ENCODE measurements at regions not wholly inside any gene's neighbourhood (a gene's known extent, or its start where the extent isn't known, plus 50 kb on each side); places are given as distances from the start of the nearest gene placed in this dataset.

GRCh38 chr6:56368491-56368890, 121.1 kb upstream of the COL21A1 start:
- TF ChIP-seq CTCF (IDR thresholded peaks at IDR 0.05) (no peak), POLR2A (IDR thresholded peaks at IDR 0.05) (no peak), POLR2AphosphoS5 (IDR thresholded peaks at IDR 0.05) (no peak)

Measured in transverse colon (tissue), 4 donors.